Subcutaneous abdominal adipose tissue (tissue), 5 donors: ENCODE measurements at regions not wholly inside any gene's neighbourhood (a gene's known extent, or its start where the extent isn't known, plus 50 kb on each side); places are given as distances from the start of the nearest gene placed in this dataset.

Experiments used
- H3K27ac ChIP-seq: one replicate; pipeline ENCODE4 v1.7.0; 2013; ENCODE audit warnings: low read depth, mild to moderate bottlenecking, inconsistent platforms, low read length, moderate library complexity
- H3K27me3 ChIP-seq, 5 donors: one replicate each; pipeline ENCODE4 v1.7.0; 2013; ENCODE audit warnings: low read length in 5 of 5, inconsistent platforms in 1 of 5; ENCODE audit not compliant: control insufficient read depth in 5 of 5, insufficient read depth in 4 of 5
- H3K36me3 ChIP-seq, 5 donors: one replicate each; pipeline ENCODE4 v1.7.0; 2013; ENCODE audit warnings: low read length in 5 of 5; ENCODE audit not compliant: control insufficient read depth in 5 of 5, insufficient read depth in 5 of 5
- H3K4me1 ChIP-seq, 5 donors: one replicate each; pipeline ENCODE4 v1.7.0; 2013; ENCODE audit warnings: low read length in 5 of 5, mild to moderate bottlenecking in 3 of 5, moderate library complexity in 1 of 5; ENCODE audit not compliant: control insufficient read depth in 5 of 5, insufficient read depth in 5 of 5
- H3K4me3 ChIP-seq, 5 donors: one replicate each; pipeline ENCODE4 v1.7.0; 2013; ENCODE audit warnings: low read length in 5 of 5, low read depth in 1 of 5
- H3K9ac ChIP-seq, 5 donors: one replicate each; pipeline ENCODE4 v1.7.0; 2013; ENCODE audit warnings: low read length in 5 of 5, mild to moderate bottlenecking in 4 of 5, moderate library complexity in 3 of 5
- H3K9me3 ChIP-seq, 5 donors: one replicate each; pipeline ENCODE4 v1.7.0; 2013; ENCODE audit warnings: low read length in 5 of 5; ENCODE audit not compliant: control insufficient read depth in 5 of 5
- donor health status: healthy.
- donor health status: healthy.
- donor health status: healthy.
- donor health status: healthy.
- donor health status: healthy.

DNA sequence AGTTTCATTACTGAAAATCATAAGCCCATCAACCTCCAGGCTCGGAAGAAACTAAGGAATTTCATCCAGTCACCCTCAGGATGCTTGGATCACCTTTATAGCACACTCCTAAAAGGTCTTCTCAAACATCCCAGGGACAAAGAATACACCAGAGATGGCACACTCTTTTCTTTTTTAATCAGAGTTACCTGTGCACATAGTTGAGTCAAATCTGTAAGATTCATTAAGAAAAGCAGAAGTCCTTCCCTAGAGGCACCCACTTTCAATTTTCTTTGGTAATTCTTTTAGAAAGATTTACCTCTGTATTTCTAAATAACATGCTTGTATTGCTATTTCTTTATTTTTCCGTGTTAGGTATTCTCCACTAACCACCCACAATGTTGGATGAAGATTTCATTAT, 50.6 kb upstream of the IL6 start:
- no peak overlapping the region for H3K27ac ChIP-seq
- H3K36me3 ChIP-seq, result no peaks in the 10 kb centered on the region
- peaks cover 0 to 4% (median 1%) of the 10 kb centered on the region in 5 donors for H3K4me1 ChIP-seq
- no peak overlapping the region for H3K9ac ChIP-seq
- H3K4me3 ChIP-seq, result no peak overlapping the region
- no peaks in the 10 kb centered on the region for H3K27me3 ChIP-seq
- H3K9me3 ChIP-seq, result no peaks in the 10 kb centered on the region

DNA sequence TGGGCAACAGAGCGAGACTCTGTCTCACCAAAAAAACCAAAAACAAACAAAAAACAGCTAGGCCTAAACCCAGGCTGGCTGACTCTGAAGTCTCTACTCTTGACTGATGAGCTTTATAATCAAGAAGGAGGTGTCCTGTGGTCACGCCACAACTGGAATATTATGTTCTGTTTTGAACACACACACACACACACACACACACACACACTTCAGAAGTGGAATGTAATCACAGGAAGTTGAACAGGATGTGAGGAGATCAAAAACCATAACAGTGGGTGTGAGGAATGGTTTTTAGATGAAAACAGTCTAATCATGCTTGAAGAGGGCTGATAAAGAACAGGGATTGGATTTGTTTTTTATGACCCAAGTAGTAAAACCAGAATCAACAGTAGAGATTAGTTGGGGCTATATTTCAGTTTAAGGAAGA, 51.1 kb upstream of the IL6 start:
- H3K9me3 ChIP-seq, result no peaks in the 10 kb centered on the region

DNA sequence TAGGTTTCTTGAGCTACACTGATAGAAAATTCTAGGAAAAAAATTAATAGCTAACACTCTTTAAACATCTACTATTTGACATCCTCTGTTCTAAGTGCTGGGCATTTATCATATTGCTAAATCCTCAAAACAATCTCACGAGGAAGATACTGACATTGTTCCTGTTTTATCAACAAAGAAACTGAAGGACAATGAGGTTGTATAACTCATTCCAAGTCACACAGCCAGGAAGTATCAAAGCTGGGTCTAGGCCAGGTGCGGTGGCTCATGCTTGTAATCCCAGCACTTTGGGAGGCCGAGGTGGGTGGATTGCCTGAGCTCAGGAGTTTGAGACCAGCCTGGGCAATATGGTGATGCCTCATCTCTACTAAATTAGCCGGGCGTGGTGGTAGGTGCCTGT, 51.6 kb upstream of the IL6 start:
- no peaks in the 10 kb centered on the region for H3K27me3 ChIP-seq
- no peaks in the 10 kb centered on the region for H3K36me3 ChIP-seq
- H3K9me3 ChIP-seq, result no peaks in the 10 kb centered on the region
- no peak overlapping the region for H3K27ac ChIP-seq
- no peak overlapping the region for H3K4me3 ChIP-seq
- H3K4me1 ChIP-seq, result peaks cover 0 to 4% (median 1%) of the 10 kb centered on the region in 5 donors
- no peak overlapping the region for H3K9ac ChIP-seq

More for the DNA sequence above, 51.1 kb upstream of the IL6 start:
- no peak overlapping the region for H3K27ac ChIP-seq
- H3K9ac ChIP-seq, result no peak overlapping the region
- peaks cover 0 to 4% (median 1%) of the 10 kb centered on the region in 5 donors for H3K4me1 ChIP-seq
- H3K36me3 ChIP-seq, result no peaks in the 10 kb centered on the region
- no peak overlapping the region for H3K4me3 ChIP-seq
- no peaks in the 10 kb centered on the region for H3K27me3 ChIP-seq

DNA sequence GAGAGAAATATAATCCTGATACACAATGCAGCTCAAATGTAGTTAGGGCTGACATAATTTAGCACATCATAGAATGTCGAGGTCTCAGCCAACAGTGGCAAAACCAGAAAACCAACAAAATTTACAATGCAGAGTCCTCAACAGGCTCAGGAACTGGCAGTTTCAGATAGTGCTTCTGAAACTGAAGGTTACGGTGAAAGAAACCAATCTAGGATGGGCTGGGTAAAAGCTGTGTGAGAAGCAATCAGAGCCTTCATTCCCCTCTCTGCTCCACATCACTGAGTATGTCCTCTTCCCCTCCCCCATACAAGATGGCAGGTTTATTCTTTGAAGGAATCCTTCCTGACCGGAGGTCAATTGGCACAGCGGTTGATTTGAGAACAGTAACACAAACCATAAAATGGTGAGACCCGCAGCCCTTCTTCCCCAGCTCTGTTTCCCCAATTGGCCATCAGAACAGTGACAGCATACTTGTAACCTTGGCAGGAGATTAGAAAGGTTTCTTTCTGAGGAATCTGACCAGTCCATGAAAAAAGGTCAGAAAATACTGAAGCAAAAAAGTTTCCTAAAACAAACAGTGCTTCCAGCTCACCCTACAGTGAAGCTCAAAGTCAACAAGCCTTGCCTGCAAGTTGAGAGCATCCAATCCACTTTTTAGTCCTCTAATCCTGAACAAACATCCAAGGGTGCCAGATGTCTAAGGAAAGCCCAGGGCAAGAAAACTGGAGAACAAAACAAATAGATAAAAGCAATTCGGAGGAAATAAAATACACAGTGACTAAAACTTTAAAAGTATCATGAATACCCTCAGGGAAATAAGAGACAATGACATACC, 53.9 kb upstream of the IL6 start:
- Histone ChIP-seq H3K27ac (no peak overlapping the region), H3K4me3 (no peak overlapping the region), H3K9me3 (no peaks in the 10 kb centered on the region), H3K4me1 (peaks cover 0 to 4% (median 1%) of the 10 kb centered on the region in 5 donors), H3K9ac (no peak overlapping the region), H3K36me3 (no peaks in the 10 kb centered on the region), H3K27me3 (no peaks in the 10 kb centered on the region)

DNA sequence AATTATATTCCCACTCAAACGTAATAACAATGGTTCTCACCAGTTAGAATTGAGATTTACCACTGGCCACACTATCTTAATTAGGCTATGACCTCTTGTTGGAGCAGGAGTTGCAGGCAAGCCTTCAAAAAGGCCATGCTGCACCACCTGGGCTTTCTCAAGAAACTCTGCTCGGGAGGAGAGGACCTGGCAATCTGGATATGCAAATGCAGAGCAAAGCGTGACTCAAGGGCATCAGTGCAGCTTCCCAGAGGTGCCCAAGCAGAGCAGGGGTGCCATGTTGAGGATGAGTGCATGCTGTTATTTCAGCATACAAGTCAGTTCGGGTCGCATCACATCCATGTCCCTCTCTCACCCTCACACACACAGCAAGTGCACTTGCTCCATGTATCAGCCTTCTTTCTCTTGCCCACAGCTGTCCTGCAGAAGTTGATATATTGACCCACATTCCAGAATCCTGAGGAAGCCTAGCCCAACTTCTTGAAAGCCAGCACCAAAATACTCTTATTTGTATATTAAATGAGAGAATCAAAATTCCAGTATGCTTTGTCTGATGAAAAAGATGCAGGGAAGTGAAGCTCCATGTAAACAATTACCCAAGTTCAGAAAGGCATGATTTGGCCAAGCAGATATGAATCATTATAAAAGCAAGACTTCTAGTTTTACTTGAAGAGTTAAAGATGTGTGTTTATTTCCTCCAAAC, 55.7 kb upstream of the IL6 start:
- Histone ChIP-seq H3K9me3 (no peaks in the 10 kb centered on the region), H3K27ac (no peak overlapping the region), H3K9ac (no peak overlapping the region), H3K36me3 (no peaks in the 10 kb centered on the region), H3K4me3 (no peak overlapping the region), H3K27me3 (no peaks in the 10 kb centered on the region), H3K4me1 (peaks cover 0 to 4% (median 1%) of the 10 kb centered on the region in 5 donors)

DNA sequence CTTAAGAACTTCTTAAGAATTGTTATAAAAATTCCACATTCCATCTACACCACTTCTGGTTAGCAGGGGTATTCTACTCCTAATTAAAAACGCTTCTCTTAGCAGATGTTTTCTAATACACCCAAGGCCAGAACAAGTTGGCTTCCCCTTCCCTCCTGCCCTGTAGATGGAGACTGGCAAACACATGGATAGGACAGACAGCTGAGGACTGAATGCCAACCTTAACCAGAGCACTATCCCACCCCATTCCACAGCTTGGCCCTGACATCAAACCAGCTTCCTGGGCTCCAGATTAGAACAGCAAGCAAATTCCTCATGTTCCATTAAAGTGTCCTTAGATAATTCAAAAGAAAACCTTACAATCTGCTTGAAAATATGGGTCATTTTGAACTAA, 56.6 kb upstream of the IL6 start:
- Histone ChIP-seq H3K27me3 (no peaks in the 10 kb centered on the region), H3K4me1 (peaks cover 0 to 3% (median 0%) of the 10 kb centered on the region in 5 donors), H3K27ac (no peak overlapping the region), H3K9ac (no peak overlapping the region), H3K36me3 (no peaks in the 10 kb centered on the region), H3K9me3 (no peaks in the 10 kb centered on the region), H3K4me3 (no peak overlapping the region)

DNA sequence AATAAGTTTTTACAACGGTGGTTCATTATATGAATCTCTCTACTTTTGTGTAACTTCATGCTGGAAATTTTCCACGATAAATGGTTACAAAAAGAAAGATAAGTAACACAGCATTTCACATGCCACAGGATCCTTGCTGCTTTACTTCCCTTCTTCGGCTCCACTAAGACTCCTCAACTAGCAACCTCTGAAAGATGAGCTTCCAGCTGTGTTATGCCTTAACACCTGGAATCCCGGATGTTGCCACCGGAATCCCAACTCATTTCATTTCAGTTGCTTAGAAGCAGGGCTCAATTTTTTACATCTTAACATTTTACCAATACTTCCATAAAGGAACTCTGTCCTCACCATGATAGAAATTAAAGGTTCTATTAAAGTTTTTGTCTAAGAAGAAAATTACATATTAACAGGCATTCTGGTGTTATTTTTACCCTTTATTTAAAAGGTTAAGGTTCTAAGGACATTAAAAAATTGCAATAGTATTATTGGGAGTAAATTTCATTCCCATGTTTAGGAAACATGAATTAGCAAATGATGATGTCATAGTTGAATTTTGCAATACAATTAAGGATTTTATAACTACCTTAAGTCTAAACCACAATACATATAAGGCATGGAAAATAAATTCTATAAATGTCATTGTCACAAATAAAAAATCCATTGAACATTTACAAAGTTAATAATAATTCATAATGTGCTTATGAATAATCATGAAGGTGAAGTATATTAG, 57.1 kb upstream of the IL6 start:
- Histone ChIP-seq H3K4me1 (no peaks in the 10 kb centered on the region), H3K36me3 (no peaks in the 10 kb centered on the region), H3K9ac (no peak overlapping the region), H3K27ac (no peak overlapping the region), H3K27me3 (no peaks in the 10 kb centered on the region), H3K4me3 (no peak overlapping the region), H3K9me3 (no peaks in the 10 kb centered on the region)

DNA sequence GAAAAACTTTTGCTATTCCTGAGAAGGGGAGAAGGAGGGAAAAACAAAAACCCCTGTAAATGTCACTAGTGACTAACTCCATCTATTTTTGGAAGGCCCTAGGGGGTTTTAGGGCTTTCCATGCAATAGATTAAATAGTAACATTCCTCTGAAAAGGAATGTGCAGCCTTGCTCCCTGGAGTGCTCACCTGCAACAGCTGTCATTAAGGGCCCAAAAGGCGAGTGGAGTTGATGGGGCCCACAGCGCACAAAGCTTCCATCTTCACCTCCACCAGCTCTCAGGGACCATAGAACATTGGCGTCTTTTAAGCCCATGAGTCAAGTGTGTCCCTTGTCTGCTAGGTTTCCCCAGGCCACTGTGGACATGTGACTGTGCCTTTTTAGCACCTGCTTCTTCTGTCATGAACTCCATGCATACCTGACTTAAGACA, 58.0 kb upstream of the IL6 start:
- no peak overlapping the region for H3K9ac ChIP-seq
- H3K27ac ChIP-seq, result no peak overlapping the region
- H3K4me1 ChIP-seq, result no peaks in the 10 kb centered on the region
- no peaks in the 10 kb centered on the region for H3K9me3 ChIP-seq
- no peaks in the 10 kb centered on the region for H3K27me3 ChIP-seq
- no peaks in the 10 kb centered on the region for H3K36me3 ChIP-seq
- H3K4me3 ChIP-seq, result no peak overlapping the region

DNA sequence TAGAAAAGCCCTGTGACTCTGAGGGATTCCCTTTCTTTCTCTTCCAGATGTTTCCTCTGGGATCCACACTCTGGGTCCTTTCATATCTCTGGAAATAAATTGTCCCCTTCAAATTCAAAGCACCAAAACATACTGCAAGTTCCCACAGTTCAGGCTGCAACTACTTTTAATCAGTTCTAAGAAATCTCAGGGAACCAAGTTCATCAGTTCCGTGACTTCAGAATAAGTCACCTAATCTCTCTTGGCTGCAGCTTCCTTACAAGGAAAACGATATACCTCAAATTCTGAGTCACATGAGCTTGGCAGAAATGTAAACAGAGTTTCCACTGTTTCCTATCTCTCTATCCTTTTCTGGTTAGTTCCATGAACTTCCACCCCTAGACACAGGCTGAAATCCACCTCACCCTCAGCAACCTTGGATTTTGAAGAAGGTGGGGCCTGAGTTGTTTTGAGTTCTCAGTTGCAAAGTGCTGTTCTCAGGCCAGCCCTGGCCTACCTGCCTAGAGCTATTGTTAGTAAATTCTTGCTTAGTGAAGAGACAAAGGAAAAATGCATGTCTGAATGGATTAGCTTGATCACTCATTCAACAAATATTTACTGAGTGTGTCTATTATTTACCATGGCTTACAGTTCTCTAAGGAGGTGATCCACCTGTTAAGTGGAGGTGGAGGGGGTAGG, 59.3 kb upstream of the IL6 start:
- no peak overlapping the region for H3K27ac ChIP-seq
- H3K4me1 ChIP-seq, result peaks cover 0 to 3% (median 0%) of the 10 kb centered on the region in 5 donors
- H3K27me3 ChIP-seq, result no peaks in the 10 kb centered on the region
- no peak overlapping the region for H3K9ac ChIP-seq
- H3K4me3 ChIP-seq, result no peak overlapping the region
- no peaks in the 10 kb centered on the region for H3K9me3 ChIP-seq
- no peaks in the 10 kb centered on the region for H3K36me3 ChIP-seq
